Stimulated activated CD4-positive, alpha-beta T cell treated with anti-CD3 and anti-CD28 coated beads, Interleukin-2, amount 100 ng/mL, for 24 hours (primary cell): ENCODE measurements at regions not wholly inside any gene's neighbourhood (a gene's known extent, or its start where the extent isn't known, plus 50 kb on each side); places are given as distances from the start of the nearest gene placed in this dataset.
"Not testable (repeated sequence)": the region's sequence is repeated elsewhere in the genome, so short reads cannot be mapped to it uniquely, and the experiment has no call there.

Experiments
- DNase-seq, 2 donors: peaks; one replicate each; pipeline ENCODE4 v3.0.0-alpha.2; 2020

DNA sequence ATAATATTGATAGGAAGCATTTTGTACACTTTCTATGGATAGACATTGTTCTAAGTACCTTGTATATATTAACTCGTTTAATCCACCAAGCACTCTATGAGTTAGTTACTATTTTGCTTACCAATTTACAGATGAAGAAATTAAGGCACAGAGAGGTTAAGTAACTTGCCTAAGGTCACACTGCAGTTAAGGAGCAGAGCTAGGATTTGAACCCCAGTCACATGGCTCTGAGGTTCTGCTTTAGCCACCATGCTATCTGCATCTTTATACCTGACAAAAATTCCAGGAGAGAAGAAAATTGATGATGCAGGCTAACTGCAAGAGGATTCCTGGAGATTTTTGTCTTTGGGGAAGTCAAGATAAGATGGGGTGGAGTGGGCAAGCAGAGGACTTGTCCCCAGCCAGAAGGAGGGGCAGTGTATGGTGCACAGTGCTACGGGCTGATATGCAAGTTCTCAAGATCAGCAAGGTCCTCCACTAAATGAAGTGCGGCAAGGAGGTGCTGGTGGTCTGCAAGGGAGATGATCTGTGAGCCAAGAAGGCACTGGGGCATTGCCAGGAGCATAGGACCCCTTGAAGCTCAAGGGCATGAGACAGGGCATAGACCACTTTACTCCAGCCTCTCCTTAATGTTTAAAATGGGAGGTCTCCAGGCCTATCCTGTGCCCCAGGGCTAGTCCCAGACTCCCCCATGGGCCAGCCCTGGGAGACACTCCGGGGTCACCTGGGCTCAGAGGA is 430.6 kb downstream of the RPS24 start:
- no peak for DNase-seq

DNA sequence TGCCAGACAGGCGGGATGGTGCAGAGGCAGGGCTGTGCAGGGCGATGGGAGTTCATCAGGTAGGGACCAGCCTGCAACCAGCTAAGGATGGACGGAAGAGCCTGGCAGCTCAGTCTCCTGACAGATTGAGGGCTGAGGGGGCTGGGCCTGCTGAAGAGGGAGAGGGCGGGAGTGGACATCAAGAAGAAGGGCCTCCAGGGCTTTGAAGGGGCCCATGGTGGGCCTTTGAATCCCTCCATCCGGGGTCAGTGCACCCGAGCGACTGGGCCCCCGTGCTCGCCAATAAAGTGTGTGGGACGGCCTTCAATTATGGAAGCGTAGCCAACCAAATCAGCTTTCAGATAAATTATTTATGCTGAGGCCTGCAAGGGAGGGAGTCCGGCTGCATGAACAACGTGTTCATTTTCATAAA is 431.2 kb downstream of the RPS24 start:
- no peak for DNase-seq

DNA sequence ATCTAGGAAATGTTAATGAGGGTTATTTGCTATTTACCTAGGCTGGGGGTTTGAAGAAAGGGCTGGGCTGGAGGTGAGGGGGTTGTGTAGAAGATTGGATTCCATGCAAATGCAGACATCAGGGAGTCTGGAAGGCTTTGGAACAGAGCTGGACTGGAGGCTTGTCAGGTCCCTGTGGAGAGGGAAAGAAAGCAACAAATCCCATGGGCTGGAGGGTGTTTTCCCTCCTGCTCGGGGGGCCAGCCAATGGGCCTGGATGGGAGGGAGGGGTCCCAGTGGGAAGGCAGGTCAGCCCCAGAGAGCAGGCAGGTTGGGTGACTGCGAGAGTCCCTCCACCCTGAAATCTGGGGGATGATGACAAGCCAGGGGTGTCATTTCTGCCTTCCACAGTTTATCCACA is 431.8 kb downstream of the RPS24 start:
- DNase-seq: no peak

DNA sequence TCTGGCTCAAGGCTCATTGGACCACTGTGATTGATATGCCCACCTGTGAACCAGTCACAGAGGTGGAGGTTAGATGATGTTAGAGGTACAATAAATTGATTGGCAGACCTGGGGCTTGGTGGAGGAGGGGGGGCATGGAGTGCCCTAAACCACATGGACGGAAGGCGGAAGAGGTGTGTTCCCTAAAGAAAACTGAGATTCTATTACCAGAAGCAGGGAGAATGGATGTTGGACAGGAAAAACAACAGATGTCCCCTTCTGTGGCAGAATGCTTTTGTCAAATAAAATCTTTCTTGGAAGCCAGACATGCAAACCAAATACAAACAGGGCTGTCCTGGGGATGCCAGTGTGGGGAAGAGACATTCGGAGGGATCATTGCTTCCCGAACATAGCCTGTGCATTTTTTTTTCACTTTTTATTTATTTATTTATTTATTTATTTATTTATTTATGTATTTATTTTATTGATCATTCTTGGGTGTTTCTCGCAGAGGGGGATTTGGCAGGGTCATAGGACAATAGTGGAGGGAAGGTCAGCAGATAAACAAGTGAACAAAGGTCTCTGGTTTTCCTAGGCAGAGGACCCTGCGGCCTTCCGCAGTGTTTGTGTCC is 433.9 kb downstream of the RPS24 start:
- DNase-seq: no peak

DNA sequence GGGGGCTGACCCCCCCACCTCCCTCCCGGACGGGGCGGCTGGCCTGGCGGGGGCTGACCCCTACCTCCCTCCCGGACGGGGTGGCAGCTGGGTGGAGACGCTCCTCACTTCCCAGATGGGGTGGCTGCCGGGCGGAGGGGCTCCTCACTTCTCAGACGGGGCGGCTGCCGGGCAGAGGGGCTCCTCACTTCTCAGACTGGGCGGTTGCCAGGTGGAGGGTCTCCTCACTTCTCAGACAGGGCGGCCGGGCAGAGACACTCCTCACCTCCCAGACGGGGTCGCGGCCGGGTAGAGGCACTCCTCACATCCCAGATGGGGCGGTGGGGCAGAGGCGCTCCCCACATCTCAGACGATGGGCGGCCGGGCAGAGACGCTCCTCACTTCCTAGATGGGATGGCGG is 435.1 kb downstream of the RPS24 start:
- DNase-seq: not testable (repeated sequence)

DNA sequence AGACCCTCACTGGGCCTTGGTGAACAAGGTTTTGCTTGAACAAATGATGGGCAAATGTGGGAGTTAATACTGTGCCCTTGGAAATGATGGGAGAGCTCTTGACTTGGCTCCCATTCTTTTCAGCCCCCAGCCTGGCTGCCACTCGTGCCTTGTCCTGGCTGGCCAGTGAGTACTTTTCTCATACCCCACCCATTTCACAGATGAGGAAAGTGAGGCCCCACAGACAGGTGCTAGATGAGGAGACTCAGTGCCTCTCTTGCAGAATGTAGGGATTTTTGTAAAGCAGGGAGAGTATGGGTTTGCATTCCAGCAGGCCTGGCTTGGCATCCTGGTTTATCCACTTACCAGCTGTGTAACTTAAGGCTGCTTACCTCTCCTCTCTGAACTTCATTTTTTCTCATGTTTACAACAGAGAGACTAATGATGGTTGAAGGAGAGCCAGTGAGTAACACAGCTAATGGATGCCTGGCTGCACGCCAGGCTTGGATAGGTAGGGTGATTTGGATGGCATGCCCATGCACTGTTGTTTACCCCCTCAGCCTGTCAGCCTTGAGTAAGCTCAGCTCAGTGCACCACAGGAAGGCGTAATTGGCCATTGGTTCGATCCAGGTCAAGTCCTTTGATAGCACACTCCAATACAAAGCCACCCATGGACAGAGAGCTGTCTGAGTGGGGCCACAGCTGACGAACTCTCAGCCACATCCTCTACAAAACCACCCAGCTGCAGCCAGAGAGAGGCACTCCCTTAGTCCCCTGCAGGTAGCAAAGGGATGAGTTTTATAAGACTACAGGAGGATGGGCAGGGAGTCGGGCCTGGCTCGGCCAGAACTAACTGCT is 436.8 kb downstream of the RPS24 start:
- no peak for DNase-seq

DNA sequence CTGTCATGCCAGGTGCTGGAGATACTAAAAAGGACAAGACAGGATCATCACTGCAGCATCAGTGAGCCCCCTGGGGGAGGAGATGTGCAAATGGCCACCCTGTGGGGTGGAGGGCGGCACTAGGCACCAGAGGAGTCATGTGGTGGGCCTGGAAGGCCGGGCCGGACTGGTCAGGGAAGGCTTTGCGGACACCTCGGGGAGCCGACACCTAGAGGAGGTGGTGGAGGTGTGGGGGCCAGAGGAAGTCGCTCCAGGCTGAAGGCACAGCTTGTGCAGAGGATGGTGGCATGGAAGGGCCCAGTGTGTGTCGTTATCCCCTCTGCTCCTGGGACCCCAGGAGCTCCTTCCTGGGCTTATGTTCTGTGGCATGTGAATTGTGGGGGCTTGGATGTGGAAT is 437.7 kb downstream of the RPS24 start:
- no peak for DNase-seq

DNA sequence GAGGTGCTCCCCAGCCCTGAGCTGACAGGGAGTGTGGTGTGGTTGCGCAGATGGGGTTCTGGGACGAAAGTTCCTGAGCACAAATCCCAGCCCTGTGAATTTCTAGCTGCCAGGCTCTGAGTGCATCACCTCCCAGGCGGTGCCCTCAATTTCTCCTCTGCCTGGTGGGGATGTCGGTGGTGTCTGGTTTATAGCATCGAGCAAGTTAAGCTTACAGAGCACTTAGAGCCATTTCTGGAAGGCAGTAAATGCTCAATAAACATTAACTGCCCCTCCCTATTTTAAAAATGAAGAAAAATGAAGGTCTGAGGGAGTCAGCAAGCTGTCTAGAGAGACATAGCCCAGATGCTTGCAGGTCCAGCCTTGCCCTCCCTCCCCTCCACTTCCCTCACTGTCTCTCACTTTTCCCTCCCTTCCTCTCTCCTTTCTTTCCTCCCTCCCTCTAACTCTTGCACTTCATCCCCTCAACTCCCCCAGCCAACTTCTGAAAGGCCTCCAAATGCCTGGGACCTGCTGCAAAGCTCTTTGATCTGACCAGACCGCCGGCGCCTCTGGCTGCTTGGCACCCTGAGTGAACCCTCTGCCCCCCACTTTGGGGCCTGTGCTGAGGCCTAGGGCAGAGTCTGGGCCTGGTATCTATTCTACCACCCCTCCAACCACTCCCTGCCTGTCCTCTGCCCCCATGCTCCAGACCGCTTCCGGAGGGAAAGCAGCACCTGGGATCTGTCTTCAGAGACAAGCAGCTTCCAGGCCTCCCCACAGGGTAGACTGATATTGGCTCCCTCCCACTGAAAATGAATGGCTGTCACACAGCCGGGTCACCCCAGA is 438.3 kb downstream of the RPS24 start:
- no peak for DNase-seq

DNA sequence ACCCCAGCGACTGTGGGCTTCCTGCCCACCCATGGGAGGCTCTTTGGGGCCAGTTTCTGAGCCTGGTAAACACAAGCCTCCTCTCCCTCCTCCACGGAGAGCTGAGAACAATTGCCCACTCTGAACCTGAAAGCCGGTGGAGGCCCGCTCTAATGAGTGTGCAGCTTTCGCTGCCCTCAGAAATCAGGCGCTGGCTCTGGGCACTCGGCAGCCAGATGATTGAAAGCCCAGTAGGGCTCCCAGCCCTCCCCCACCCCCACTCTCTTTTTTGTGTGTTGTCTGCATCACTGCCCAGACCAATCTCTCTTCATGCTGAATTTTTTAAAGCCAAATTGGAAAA is 438.9 kb downstream of the RPS24 start:
- no peak for DNase-seq

DNA sequence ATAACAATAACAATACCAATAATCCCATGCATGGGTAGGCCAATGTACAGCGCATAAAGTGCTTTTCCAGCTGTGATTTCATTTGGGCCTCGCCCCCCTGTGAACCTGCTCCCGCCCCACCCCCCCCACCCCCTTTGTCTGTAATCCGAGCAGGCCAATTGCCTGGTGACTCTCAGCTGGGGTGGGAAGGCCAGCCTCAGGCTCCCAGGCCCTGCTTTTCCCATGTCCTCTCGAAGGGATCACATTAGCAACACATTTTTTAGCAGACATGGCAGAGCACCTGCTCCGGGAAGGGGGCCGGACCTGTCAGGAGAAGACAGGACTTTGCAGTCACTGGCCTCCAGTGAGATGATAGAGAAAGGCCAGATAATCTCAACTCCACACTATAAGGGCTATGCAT is 439.3 kb downstream of the RPS24 start:
- no peak for DNase-seq

DNA sequence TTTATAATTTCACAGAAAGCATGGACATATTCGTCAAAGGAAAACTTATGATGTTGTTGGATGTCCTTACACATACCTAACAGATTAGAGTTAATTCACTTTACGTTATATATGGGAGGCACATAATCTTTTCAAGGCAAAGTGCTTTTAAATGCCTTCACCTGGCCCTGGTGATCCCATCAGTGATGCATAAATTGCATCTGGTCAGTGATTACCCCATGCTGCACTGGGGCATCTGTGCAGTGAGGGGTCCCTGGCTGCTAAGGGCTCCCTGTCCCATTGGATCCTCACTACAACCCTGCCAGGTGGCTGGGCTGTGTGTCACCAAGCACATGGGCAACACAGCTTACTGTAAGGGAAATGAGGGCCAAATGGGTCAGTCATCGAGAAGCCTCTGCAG is 441.1 kb downstream of the RPS24 start:
- DNase-seq: no peak

DNA sequence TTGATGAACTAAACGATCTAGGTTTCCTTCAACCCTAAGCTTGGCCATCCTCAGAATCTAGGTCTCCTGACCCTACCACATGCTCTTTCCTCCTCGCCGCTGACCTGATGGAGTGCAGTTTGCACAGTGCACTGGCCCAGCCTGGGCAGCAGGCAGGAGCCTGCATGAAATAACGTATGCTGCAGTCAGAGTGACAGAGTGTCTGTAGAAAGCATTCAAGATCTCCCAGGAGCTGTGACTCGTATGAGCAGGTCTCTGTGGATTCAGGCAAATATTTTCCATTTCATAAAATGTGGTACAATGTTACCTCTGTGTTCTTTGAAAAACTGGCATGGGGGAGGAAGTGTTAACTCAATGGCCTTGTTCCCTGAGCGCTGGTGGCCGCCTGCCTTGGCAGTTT is 441.8 kb downstream of the RPS24 start:
- no peak for DNase-seq

DNA sequence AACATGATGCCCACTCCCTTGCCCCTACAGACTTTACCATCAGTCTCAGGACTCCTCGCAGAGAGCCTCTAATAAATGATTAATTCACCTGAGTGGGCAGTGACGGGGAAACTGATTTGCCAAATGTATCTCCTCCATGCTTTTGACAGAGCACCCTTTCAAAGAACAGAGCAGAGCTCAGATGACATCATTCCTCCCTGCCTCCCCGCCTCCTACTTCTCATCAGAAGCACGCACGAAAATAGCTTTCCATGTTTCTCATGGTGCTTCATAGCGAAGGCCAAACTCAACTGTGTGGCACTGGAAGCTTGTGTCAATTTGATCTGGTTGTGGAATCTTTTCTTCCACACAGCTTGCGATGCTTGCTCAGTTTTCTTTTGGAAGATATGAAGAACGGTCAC is 442.5 kb downstream of the RPS24 start:
- no peak for DNase-seq

DNA sequence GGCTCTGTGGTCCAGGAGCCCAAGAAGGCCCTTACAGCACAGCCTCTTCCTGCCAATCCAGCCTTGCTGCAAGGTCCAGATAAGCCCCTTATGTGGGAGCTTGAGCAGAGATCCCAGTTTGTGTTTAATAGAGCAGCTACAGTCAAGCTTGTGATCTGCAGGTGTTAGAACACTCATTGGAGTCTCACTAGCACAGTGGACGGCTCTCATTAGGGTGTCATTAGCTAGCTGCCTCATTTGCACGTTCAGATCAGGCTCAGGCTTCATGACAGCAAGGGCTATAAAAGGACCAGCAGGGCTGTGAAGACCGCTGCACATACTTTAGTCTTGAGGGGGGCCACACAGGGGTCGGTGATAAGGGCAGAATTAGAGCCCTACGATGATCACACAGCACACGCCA is 443.2 kb downstream of the RPS24 start:
- no peak for DNase-seq

DNA sequence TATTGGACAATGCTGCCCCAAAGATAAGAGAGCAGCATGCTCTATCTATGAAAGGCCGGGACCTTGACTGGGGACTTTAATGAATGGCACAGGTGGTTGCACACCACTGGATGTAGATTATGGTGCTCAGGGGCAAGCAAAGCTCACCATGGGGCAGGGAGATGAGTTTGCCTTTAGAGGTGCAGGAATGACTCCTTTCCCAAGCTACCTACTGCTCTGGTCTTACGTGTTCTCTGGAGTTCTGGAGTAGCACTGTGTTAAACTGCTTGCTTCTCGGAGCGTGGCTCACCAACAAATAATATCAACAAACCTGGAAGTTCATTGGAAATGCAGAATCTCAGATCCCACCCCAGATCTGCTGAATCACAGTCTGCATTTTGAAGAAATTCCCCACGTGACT is 445.3 kb downstream of the RPS24 start:
- DNase-seq: no peak

DNA sequence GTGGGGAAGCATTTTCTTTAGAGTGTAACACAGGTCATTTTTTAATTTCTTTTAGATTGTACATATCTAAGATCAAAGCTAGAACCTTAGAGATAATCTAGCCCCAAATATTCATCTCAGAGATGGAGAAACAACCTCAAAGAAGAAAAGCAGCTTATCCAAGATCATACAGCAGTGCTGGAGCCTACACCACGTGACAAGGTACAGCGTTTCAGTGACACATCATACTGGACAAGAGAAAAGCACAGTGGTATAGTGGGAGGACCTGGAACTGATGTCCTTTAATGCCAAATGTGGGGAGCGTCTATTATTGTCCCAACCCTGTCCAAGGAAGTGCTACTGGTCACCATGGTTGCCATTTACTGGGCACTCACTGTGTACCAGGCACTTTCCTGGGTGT is 445.8 kb downstream of the RPS24 start:
- no peak for DNase-seq

DNA sequence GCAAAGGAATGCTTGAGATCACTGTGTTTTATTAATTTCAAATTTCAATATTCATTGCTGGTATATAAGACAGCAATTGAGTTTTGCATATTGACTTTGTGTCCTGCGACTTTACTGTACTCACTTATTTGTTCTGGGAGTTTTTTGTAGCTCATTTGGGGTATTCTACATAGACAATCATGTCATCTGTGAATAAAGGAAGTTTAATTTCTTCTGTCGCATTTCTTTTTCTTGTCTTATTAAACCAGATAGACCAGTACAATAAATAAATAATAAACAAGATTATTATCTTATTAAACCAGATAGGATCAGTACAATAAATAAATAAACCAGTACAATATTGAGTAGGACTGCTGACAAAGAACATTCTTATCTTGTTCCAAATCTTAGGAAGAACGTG is 448.2 kb downstream of the RPS24 start:
- no peak for DNase-seq

DNA sequence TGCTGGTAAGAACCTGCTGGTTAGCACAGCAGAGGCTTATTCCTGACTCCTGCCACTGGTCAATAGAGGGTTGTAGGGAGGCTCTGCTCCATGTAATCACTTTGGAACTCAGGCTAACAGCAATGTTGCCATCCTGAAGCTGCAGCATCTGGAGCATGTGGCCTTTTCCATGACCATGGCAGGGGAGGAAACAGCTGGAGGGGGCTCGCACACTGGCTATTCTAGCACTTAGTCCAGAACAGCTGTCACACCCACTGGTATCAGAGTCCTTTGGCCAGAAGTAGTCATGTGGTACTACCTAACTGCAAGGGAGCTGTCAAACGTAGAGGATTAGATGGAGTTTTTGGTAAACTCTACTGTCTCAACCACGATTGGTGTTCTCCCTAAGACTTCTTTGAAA is 450.0 kb downstream of the RPS24 start:
- no peak for DNase-seq

DNA sequence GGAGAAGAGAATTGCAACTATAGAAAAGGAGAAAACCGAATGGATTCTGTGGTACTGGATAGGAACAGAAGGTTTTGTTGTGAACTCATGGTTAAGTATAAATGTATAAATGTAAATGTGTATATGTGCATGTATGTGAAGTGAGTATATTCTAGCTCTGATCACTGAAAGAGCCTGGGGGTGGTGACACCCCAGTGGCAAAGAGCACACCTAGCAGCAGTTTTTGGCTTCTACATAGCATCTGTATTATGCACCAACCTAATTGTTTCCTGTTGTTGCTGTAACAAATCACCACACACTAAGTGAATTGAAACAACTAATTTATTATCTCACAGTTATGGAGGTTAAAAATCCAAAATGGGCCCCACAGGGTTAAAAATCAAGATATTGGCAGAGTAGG is 455.4 kb downstream of the RPS24 start:
- DNase-seq: no peak

DNA sequence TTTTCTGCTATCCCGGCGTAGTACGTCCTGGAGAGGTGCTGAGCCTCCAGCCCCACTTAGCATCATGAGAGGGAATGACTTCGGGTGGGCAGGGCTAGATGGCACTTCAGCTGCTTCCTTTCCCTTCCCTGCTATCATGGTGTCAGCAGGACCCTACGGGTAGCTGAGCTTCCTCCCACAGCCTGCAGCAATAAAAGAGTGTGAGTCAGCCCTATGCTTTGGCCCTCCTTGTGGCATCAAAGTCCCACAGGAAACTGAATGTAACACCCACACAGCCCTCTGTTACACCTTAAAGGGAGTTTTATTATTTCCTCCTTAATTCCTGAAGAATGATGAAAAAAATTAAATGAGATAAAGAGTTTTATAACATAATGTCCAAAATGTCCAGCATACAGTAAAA is 458.1 kb downstream of the RPS24 start:
- no peak for DNase-seq

DNA sequence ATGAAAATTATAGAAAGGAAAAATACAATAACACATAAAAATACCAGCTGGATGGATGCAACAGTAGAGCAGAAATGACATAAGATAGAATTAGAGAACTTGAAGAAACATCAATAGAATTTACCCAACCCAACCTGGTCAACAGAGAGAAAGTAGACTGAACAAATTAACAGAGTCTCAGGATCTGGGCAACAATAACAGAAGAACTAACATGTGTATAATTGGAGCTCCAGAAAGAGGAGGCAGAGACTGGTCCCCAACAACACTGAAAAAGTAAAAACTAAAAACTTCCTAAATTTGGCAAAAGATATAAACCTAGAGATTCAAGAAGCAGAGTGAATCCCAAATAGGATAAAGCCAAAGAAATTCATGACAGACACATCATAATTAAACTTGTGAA is 458.8 kb downstream of the RPS24 start:
- no peak for DNase-seq

DNA sequence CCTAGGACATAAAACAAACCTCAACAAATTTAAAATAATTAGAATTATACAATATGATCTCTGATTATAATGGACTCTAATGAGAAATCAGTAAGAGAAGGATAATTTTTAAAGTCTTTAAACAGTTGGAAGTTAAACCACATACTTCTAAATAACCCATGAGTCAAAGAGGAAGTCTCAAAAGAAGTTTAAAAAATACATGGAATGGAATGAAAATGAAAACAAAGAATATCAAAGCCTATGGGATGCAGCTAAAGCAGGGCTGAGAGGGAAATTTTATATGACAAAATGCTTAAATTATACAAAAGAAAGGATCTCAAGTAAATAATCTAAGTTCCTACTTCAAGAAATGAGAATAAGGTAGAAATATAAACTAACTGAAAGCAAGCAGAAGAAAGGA is 460.5 kb downstream of the RPS24 start:
- DNase-seq: no peak

DNA sequence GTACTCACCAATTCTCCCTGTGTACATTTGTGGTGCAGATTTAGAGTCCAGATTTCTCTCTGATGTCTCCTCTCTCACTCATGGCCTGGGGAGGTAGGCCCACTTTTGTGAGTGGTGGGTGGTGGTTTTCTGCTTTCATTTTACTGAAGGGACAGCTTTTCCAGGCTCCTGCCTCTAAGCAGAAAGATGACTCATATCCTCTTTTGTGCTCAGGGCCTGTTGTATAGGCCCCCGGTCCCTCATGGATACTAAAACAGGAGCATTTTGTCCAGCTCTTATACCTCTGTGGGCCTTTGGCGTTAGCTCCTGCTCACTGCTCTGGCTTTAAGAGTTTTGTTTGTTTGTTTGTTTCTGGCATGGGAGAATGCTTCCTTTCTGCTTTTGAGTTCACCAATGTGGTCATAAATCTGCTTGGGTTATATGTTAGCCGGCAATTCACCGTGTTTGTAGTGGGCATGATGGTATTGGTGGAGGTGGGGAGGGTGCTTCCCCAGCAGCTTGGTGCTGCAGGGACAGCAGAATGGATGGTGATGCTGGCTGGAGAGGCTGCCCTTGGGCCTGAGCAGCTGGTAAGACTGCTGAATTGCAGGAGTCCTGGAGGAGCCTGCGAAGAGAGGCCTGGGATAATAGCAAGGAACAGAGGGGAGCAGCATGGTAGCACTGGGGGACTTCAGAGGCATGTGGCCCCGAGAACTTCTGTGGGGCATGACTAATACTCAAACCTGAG is 468.7 kb downstream of the RPS24 start:
- no peak for DNase-seq
